HG03196 (cell line): ENCODE measurements at regions not wholly inside any gene's neighbourhood (a gene's known extent, or its start where the extent isn't known, plus 50 kb on each side); places are given as distances from the start of the nearest gene placed in this dataset.
"Not testable (repeated sequence)": the region's sequence is repeated elsewhere in the genome, so short reads cannot be mapped to it uniquely, and the experiment has no call there.

Source experiments
- ATAC-seq: cut with Tn5 transposase; IDR thresholded peaks from one replicate; pipeline ENCODE4 v1.9.1; 2021; ENCODE audit not compliant: unreplicated experiment

GRCh38 chr12:92987362-92987761, 58.3 kb upstream of the EEA1 start:
- peak; percentile 40 for ATAC-seq

GRCh38 chr12:92987846-92988621, 58.9 kb upstream of the EEA1 start:
- ATAC-seq, result peak; percentile 83

GRCh38 chr12:92988622-92989130, 59.6 kb upstream of the EEA1 start:
- ATAC-seq, result no peak

- ATAC-seq, result no peak
Observed at GRCh38 chr12:92989715-92990484, 60.8 kb upstream of the EEA1 start.

GRCh38 chr12:92991134-92991533, 62.0 kb upstream of the EEA1 start:
- no peak for ATAC-seq

GRCh38 chr12:92992041-92992440, 62.9 kb upstream of the EEA1 start:
- ATAC-seq, result no peak

- no peak for ATAC-seq
Observed at GRCh38 chr12:92993259-92993658, 64.2 kb upstream of the EEA1 start.

GRCh38 chr12:92995258-92995903, 66.3 kb upstream of the EEA1 start:
- peak; percentile 65 for ATAC-seq

GRCh38 chr12:93000026-93000425, 70.9 kb upstream of the EEA1 start:
- ATAC-seq, result no peak

GRCh38 chr12:93001407-93001806, 72.3 kb upstream of the EEA1 start:
- no peak for ATAC-seq

- ATAC-seq, result no peak
Observed at GRCh38 chr12:93002293-93003054, 73.4 kb upstream of the EEA1 start.

- no peak for ATAC-seq
Observed at GRCh38 chr12:93003531-93004239, 74.6 kb upstream of the EEA1 start.

GRCh38 chr12:93005928-93006392, 76.9 kb upstream of the EEA1 start:
- ATAC-seq, result no peak

- ATAC-seq, result no peak
Observed at GRCh38 chr12:93006471-93007208, 77.5 kb upstream of the EEA1 start.

GRCh38 chr12:93007544-93007943, 78.4 kb upstream of the EEA1 start:
- ATAC-seq, result no peak

GRCh38 chr12:93008044-93008778, 79.1 kb upstream of the EEA1 start:
- peak; percentile 75 for ATAC-seq

GRCh38 chr12:93008880-93009279, 79.8 kb upstream of the EEA1 start:
- not testable (repeated sequence) for ATAC-seq

- no peak for ATAC-seq
Observed at GRCh38 chr12:93009533-93009932, 80.4 kb upstream of the EEA1 start.

- ATAC-seq, result no peak
Observed at GRCh38 chr12:93010461-93010860, 81.4 kb upstream of the EEA1 start.
